Hematopoietic multipotent progenitor cell treated with erythropoietin and hydrocortisone succinate and interleukin-3 and kit ligand, for 8 days (in vitro differentiated cells): ENCODE measurements at regions not wholly inside any gene's neighbourhood (a gene's known extent, or its start where the extent isn't known, plus 50 kb on each side); places are given as distances from the start of the nearest gene placed in this dataset.
"Not testable (repeated sequence)": the region's sequence is repeated elsewhere in the genome, so short reads cannot be mapped to it uniquely, and the experiment has no call there.

ENCODE experiments used
- DNase-seq: peaks from one replicate; pipeline ENCODE4 v3.0.0-alpha.2; 2015

DNA sequence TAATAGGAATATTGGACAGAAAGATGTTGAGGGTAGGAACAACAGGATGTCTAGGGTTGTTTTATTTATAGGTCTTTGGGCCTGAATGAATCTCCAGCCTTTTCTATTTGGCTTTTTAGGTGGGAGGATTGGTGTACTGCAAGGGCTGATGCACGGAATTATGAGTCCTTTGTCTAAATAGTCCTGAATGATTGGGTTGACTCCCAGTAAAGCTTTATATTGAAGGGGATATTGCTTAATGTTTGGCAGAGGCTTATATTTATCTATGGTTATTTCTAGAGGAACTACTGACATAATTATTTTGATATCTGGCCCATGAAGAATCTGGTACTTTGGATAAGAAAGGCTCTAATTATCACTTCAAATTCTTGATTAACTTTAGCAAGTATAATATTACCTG, 253.6 kb upstream of the AVPR1A start:
- no peak for DNase-seq

DNA sequence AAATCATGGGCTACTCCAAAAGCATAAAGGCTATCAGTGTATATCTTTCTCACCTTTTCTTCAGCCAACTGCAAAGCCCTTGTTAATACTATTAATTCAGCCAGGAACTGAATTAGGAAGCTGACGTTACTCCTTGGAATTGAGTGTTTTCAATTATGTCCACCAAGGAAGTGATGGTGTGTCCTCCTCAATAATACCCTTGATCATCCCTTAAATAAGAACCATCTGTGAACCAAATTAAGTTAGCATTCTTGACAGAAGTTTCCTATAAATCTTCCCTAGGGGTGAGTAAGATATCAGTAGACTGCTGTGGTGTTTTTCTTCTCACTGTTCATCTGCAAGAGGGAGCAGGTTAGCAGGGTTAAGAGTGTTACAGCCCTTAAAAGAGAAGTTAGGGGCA, 252.3 kb upstream of the AVPR1A start:
- DNase-seq, result no peak

DNA sequence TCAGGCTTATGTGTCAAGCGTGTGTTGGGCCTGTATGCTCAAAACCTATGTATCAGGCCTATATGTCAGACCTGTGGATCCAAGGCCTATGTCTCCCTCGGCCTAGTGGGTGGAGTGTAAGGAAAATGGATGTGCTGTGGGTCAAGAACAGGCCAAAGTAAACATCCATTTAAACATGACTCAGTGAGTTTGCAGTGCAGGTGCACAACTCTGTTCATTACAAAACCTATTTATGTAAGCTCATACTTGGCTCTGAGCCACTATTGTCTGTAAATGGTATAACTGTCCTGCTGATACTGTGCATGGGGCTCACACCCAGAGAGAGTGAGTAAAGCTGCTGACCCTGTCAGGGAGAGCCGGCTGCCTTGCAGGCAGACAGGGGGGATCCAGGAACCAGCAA, 249.7 kb upstream of the AVPR1A start:
- DNase-seq, result no peak

DNA sequence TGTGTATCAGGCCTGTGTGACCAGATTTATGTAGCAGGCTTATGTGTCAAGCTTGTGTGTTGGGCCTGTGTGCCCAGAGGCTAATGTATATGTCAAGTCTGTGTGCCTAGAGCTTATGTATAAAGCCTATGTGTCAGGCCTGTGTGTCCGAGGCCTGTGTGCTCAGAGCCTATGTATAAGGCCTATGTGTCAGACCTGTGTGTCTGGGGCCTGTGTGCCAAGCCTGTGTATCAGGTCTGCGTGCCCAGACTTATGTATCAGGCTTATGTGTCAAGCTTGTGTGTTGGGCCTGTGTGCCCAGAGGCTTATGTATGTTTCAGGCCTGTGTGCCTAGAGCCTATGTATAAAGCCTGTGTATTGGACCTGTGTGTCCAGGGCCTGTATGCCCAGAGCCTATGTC, 249.3 kb upstream of the AVPR1A start:
- DNase-seq, result no peak

DNA sequence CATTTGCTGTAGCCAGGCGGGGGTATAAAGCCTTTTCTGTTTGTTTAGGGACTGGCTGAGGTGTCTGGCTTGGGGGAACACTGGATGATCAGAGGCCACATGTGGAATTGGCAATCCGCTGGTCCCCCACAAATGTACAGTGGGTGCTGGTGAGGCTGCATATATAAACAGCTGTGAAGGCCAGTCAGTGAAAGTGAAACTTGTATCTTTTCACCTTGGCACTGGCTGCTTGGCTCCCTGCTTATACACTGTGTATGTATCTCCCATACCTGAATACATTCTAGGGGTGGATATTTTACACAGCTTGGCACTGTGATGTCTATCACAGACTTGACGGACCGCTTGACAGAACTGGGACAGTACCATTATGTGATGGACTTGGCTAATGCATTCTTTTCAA, 246.8 kb upstream of the AVPR1A start:
- DNase-seq, result no peak

DNA sequence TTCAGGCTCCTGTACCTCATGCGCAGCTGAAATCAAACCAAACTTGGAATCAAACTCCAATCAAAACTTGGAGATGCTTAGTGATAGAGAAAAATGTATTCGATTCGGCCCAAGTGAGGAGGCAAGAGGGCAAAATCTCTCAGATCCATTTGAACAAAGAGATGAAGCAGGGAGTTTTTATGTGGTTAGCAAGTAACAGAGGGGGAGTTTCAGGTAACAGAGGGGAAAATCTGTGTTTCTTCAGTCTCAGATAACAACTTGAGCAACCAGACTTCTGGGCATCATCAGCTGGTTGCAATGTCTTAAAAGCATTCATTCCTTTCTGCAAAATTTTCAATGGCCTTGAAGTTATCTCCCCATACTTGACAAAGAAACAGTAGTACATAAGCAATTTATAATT, 245.1 kb upstream of the AVPR1A start:
- no peak for DNase-seq

DNA sequence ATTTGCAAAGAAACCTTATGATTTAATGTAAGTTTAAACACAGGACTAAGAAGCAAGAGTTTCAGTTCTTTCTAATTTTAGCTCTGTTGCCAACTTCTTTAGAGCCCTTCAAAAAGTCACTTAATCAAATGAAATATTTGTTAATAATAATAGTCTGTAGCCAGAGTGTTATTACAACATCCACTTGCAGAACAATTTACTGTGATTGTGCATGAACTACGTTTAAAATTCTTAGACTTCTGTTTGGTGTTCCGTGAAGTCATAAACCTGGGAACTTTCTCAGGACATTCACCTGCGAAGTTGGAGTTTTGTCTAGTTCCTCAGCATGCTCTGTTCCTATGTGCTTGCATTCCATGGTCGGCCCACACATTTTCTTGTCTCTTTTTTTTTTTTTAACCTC, 244.0 kb upstream of the AVPR1A start:
- no peak for DNase-seq

DNA sequence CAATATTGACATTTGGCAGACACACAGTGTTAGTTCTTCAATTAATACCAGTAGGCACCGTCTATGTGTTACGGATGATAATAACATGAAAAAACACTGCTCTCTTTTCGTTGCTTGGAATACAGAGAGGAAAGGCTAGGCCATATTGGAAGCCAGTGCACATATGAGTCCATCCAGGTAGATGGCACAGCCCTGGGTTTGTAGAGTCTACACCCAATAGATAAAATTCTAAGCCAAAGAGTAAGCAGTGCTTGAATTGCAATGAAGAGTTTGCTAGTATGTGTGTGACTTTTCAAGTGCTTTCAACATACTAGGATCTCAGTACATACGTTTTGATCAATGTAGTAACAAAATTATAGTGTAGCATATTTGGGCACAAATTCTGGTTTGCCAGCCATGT, 243.3 kb upstream of the AVPR1A start:
- DNase-seq, result no peak

DNA sequence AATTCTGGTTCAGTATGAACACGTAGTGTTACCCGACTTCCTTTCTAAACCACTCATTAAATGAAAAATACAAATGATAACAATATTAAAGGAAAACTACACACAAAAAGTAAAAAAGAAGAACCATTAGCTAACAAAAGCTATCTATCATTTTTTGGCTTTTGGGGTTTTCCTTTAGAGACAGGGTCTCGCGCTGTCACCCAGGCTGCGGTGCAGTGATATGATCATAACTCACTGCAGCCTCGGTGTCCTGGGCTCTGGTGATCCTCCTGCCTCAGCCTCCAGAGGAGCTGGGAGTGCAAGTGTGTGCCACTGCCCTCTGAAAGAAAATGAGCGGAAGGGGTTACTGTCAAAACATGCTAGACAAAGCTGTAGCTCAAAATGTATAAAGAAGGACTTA, 238.2 kb upstream of the AVPR1A start:
- no peak for DNase-seq

DNA sequence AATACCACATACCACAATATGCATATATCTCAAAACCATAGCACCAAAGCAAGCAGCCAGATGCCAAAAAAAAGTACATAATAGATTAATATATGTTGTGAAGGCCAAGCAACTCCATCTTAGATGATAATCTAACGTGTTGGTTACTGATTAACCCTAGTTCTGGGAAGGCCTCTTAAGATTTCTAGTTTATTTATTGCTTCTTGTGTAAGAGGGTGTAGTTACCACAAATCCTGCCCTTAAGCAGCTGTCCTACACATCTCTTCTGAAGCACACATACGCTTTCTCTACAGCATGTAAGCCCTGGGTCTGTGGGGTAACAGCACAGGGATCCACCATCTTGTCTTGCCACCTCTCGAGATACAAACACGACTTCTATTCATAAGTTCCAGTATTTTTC, 236.8 kb upstream of the AVPR1A start:
- DNase-seq, result no peak

DNA sequence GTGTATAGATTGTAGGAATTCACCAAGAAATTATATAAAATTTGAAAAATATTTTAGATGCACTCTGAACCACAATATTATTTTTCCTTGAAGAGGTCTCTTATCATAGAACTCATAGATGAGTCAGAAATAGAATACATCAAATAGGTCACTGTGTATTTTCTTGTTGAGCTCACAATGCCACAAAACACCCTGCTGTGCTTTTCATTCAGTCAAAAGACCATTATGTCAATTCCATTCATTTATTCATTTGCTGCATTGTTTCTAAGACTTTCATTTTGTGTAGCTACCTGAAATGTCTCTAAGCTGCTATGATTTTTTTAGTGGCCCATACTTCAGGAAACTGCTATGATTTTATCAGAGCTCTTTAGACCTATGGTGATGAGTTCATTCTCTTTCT, 231.9 kb upstream of the AVPR1A start:
- DNase-seq, result no peak

DNA sequence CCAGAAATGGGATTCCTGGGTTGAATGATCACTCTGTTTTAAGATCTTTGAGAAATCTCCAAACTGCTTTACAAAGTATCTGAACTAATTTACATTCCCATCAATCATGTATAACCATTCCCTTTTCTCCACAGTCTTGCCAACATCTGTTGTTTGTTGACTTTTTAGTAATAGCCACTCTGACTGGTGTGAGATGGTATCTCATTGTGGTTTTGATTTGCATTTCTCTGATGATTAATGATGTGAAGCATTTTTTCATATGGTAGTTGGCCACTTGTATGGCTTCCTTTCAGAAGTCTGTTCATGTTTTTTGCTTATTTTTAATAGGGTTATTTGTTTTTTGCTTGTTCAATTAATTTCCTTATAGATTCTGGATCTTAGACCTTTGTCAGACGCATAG, 211.8 kb upstream of the AVPR1A start:
- DNase-seq, result no peak

DNA sequence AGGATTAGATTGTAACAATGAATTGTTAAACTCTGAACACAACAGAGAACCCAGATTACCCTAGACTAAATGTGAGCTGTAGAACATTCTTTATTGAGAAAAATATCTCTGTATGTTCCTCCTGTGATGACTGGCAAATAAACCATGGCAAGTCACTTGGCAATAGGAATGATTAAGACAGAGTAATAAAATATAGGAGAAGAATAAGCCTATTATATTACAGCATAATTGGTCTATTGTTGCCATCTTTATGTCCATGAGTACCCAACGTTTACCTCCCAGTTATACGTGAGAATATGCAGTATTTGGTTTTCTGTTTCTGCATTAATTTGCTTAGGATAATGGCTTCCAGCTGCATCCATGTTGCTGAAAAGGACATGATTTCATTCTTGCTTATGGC, 211.2 kb upstream of the AVPR1A start:
- no peak for DNase-seq

DNA sequence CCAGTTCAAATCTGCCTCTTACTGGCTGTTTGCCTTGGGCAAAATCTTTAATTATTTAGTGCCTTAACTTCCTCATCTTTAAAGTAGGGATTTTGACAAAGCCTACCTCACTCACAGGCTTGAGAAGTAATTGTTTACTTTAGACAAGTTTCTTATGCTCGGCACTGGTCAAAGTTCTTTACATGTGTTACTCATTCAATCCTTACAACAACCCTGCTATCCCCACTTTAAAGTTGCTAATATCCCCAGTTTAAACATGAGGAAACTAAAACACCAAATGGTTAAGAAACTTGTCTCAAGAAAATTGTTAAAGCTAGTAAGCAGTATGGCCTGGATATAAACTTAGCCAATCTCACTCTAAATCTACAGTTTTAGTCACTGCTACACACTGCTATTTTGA, 204.0 kb upstream of the AVPR1A start:
- no peak for DNase-seq

DNA sequence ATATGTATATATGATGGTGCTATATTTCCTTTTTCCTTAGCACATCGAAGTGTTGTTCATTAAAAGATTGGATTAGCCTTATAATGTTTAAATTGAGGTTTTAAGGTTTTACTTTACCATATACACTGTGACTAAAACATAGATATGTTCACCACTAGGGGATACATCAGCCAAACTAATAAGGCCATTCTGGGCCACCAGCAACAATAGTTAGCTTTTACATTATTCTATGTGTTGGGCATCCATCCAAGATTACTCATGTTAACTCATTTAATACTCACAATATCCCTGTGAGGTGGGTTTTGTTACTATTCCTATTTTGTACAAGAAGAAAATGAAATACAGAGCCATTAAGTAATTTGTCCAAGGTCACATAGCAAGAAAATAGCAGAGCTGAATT, 202.6 kb upstream of the AVPR1A start:
- no peak for DNase-seq

DNA sequence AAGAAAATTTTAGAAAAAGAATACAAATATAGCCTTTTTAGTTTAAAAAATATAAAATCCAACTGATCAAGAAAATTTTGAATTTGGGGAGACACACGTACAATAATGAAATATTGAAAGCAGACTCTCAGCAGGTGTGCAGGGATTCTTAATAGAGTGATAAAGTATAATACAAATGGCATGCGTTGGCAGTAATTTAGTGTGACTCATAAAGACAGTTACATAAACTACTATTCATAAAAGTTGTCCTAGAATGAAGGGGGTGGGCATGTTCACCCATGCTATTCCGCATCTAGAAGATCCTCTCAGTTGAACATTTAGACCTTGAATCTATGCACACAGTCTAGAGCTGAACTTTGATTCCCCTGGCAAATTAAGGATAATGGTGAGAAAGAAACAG, 200.4 kb upstream of the AVPR1A start:
- DNase-seq, result no peak

DNA sequence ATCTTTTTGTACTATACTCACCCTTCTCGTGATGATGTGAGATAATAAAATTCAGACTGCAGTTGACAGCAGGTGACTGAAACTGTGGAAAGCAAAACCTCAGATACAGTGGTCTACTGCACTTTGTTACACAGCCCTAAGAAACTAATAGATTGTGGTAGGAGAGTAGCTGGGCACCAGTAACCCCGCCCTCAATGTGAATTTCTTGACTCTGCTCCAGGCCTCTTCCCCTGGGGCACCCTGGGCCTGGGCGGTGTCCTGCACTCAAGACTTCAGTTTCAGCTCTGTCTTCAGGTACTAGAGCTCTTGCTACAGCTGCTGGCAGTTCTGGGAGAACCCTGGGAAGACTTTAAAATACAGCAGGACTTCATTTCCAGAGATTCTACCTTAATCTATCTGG, 197.6 kb upstream of the AVPR1A start:
- no peak for DNase-seq

DNA sequence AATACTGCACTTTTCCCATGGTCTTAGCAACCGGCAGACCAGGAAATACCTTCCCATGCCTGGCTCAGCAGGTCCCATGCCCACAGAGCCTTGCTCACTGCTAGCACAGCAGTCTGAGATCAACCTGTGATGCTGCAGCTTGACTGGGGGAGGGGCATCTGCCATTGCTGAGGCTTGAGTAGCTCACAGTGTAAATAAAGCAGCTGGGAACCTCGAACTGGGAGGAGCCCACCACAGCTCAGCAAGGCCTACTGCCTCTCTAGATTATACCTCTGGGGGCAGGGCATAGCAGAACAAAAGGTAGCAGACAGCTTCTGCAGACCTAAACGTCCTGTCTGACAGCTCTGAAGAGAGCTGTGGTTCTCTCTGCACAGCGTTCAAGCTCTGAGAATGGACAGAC, 186.2 kb upstream of the AVPR1A start:
- not testable (repeated sequence) for DNase-seq

DNA sequence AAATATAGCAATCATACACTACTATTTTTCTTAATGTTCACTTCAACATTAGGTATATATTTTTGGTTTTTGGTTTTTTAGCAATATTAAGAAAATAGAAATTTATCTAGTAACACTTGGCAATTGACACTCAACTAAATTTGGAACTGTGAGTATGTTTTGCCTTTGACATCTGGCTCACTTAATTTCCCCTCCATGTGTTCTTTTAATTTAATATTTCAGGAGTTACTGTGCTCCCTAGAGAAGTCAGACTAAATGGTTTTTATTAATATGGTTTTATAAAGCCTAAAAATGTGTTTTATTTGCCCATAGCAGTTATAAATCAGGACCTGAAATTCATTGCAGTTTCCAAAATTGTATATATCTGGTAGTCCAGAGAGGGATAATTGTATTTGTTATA, 175.3 kb upstream of the AVPR1A start:
- no peak for DNase-seq

DNA sequence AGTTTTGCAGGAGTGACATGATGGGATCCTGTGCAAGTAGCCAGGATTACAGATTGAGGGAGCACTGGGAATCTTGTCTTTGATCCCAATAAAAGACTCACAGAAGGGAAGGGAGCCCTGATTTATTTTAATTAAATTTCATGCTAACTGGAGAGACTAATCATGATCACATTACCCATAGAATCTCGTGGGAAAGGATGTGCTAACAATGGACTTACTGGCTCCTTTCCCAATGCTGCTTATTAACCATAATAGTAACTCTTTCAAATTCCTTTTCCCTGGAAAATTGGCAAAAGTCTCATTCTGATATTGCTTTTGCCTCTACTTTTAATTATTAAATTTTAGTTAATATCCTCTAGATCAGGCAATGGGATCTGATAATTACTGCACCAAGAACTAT, 174.8 kb upstream of the AVPR1A start:
- DNase-seq, result no peak

DNA sequence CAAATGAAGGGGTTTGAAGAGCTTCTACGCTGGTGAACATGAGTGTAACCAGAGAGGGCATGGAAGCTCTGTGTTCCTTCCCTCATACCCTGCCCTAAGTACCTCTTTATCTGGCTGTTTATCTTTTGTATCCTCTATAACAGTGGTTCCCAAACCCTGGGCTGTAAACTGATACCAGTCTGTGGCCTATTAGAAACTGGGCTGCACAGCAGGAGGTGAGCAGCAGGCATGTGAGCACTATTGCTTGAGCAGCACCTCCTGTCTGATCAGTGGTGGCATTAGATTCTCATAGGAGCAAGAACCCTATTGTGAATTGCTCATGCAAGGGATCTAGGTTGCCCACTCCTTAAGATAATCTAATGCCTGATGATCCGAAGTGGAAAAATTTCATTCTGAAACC, 172.9 kb upstream of the AVPR1A start:
- DNase-seq, result no peak

DNA sequence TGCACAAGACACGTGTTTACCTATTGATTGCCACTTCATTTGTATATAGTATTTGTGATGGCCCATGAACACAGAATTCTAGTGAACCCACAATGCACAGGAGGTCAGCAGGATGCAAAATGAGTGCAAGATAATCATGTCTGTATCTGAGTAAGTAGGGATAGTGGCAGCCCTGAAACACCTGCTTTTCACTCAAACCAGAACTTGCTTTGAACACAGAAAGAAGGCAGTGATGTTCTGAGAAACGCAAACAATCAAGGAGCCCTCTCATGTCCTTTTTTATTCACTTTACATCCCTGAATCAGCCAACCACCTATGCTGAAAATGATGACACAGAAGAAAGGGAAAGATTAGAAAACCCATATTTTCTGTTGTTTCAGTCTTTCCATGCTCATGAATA, 170.4 kb upstream of the AVPR1A start:
- DNase-seq, result no peak

DNA sequence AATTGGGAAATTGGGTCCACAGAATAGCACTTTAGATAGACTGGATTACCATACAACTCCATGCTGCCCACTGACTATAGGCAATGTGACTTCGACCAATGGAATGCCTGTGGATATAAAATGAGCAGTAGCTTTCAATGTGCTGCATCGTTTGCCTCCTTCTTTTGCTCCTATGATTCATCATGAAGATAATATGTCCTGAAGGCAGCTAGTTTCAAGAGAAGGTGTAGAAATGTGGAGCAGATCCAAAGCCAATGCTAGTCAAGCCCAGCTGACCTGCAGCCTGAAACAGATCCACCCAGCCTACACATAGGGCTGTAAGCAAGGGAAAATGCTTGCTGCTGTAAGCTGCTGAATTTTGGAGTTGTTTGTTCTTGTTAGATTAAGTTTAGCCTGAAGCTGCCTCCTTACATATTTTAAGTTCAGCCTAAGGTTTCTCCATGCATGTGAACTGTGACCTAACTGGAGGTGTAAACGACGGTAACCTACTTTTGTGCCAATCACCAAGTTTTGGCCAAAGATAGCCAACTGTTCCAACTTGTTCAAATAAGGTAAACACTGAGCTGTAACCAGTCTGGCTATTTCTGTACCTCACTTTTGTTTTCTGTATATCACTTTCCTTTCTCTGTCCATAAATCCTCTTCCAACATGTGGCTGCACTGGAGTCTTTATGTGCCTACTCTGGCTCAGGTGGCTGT, 169.1 kb upstream of the AVPR1A start:
- DNase-seq, result no peak

DNA sequence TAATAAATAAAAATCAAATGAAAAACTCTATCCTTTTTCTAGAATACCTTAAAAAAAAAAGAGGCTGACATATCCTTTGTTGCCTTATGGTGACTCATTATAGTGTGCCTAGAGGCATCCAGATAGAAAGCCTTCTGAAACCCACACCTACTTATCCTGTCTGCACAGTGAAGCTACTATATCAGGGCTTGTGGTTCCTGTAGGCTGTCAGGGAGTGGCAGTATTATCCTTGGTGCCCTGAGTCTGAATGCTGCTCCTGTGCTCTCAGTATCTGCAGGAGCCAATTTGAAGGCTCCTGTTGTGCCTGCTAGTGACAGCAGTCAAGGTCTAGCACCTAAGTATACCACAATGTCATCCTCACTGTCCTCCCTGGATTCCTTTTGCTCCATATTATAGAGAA, 168.4 kb upstream of the AVPR1A start:
- peak; percentile 81 for DNase-seq

DNA sequence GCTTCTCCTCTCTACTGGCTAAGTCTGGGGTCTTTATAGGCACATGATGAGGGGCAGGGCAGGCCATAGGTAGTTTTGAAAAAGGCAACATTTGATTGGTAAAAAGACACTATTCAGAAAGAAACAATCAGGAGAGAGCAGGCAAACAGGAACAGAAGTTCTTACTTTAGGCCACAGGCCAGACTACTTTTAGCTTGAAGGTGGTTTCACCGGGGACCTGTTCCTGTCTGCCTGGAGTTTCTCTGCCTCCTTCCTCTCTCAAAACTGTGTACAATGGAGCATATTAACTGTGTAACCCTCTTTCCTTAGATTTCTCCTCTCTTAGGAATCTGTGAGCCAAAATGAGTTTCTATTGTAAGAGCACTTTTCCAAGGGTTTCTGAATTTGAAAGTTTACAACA, 167.9 kb upstream of the AVPR1A start:
- no peak for DNase-seq

DNA sequence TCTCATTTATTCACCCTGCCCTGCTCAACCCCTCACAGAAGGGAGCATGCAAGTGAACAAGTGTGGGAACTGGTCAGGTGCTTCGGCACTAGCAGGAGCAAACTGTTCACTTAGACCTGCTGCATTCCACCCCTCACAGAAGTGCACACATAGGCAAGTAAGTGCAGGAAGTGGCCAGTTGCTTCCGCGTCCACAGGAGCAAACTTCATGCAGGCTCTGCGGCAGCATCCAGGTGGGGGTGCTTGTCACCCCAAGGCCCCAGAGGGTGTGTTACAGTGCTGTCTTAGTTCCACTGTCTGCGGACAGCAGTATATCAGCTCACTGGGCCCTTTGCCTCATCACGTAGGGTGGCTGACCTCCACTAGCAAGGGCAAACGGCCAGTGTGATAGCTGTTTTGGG, 167.3 kb upstream of the AVPR1A start:
- no peak for DNase-seq
